GM20000 (cell line): ENCODE measurements at regions not wholly inside any gene's neighbourhood (a gene's known extent, or its start where the extent isn't known, plus 50 kb on each side); places are given as distances from the start of the nearest gene placed in this dataset.

ENCODE experiments used
- DNase-seq: peaks from one replicate; pipeline ENCODE4 v3.0.0; 2012; ENCODE audit warnings: low spot score
- TF ChIP-seq, protein P1 (sequence below): IDR thresholded peaks from 2 replicates; pipeline ENCODE4 v1.5.1; 2012; ENCODE audit warnings: mild to moderate bottlenecking, control low read depth; ENCODE audit errors: extremely low read depth, missing control alignments

- no peak for DNase-seq
- TF ChIP-seq, protein P1, sequence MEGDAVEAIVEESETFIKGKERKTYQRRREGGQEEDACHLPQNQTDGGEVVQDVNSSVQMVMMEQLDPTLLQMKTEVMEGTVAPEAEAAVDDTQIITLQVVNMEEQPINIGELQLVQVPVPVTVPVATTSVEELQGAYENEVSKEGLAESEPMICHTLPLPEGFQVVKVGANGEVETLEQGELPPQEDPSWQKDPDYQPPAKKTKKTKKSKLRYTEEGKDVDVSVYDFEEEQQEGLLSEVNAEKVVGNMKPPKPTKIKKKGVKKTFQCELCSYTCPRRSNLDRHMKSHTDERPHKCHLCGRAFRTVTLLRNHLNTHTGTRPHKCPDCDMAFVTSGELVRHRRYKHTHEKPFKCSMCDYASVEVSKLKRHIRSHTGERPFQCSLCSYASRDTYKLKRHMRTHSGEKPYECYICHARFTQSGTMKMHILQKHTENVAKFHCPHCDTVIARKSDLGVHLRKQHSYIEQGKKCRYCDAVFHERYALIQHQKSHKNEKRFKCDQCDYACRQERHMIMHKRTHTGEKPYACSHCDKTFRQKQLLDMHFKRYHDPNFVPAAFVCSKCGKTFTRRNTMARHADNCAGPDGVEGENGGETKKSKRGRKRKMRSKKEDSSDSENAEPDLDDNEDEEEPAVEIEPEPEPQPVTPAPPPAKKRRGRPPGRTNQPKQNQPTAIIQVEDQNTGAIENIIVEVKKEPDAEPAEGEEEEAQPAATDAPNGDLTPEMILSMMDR, result no peak
Observed at GRCh38 chr18:25459814-25460213, 107.8 kb upstream of the ZNF521 start.

DNA sequence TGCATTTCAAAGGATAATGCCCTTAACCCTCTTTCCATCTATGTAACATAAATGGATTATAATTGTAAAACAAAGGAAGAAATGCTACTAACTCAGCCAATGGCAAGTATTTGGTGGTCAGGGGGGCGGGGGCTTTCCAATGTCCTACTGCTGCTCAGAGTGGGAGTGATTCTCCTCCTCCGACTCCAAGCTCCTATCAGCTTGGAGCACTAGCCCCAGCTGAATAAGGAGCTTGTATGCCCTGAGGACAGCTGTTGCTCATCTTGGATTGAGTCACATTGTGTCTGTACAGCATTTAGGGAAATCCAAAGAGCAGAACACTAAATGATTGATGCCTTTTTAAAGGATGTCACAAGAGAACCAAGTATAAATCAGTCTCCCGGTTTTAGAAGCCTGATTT lies 105.6 kb upstream of the ZNF521 start:
- DNase-seq, result no peak
- TF ChIP-seq, protein P1, result no peak

GRCh38 chr18:25457126-25457525 lies 105.2 kb upstream of the ZNF521 start:
- DNase-seq, result no peak

GRCh38 chr18:25456334-25457010 lies 104.5 kb upstream of the ZNF521 start:
- DNase-seq, result no peak
- TF ChIP-seq, protein P1, result no peak

More at GRCh38 chr18:25457126-25457525, 105.2 kb upstream of the ZNF521 start:
- TF ChIP-seq, protein P1, result no peak

DNA sequence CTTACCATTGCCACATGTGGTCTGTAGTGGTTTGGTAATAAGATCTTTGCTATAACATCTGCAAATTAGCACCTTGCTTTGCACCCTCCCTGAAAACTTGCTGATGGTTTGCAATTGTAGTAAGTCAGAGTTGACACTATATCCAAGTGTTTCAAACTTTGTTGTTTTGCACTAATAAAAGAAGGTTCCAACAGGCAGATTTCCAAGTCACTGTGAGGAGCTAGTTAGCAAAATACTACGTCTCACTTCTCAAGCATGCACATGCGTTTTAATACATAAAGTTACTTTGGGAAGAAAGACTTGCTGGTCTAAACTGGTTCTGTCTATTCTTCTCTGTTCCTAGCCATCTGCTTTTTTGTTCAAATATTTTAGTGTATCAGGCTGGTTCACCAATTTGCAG lies 103.7 kb upstream of the ZNF521 start:
- TF ChIP-seq, protein P1, result no peak
- no peak for DNase-seq

- no peak for DNase-seq
- TF ChIP-seq, protein P1, result no peak
Observed at GRCh38 chr18:25455159-25455558, 103.2 kb upstream of the ZNF521 start.

- no peak for DNase-seq
- TF ChIP-seq, protein P1, result no peak
Observed at GRCh38 chr18:25454730-25455129, 102.8 kb upstream of the ZNF521 start.
